DMS114 treated with DMSO at 0.1 percent for 48 hours (cell line): ENCODE measurements at regions not wholly inside any gene's neighbourhood (a gene's known extent, or its start where the extent isn't known, plus 50 kb on each side); places are given as distances from the start of the nearest gene placed in this dataset.
A peak's percentile ranks its signal among the peaks of the same experiment; 100 is the strongest.
"Not testable (repeated sequence)": the region's sequence is repeated elsewhere in the genome, so short reads cannot be mapped to it uniquely, and the experiment has no call there.

Source experiments
- DNase-seq: peaks from one replicate; lab custom pipeline; 2025; ENCODE audit not compliant: unreplicated experiment; lab: John Stamatoyannopoulos, UW

DNA sequence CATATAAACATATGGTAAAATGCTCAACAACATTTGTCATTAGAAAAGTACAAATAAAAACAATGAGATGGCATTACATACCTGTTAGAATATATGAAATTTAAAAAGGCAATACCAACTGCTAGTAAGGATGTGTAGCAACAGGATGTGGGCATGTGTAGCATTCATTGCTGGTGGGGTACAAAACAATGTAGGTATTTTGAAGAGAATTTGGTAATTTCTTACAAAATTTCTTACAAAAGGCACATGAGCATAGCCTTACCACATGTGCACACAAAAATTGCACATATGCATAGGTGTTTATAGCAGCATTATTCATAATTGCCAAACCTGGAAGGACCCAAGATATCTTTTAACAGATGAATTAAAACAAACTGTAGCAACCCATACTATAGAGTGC, 1355.1 kb upstream of the CITED2 start:
- DNase-seq: no peak

DNA sequence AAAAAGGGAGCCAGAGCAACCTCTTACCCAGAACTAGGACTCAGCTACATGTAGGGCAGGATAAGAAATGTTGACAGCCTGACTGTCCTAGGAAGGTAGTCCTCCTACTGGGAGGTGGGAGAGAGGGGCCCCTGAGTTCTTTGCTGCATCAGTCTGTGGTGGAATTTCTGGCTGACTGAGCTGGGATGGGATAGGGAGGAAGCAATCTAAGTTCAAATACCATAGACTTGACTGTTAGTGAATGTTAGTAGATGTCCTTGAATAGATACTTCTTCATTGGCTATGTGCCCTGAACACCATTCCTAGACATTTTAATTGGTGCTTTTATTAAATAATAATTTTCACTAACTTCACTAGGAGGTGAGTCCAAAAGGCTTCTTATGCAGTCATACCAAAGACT, 1343.6 kb upstream of the CITED2 start:
- no peak for DNase-seq

DNA sequence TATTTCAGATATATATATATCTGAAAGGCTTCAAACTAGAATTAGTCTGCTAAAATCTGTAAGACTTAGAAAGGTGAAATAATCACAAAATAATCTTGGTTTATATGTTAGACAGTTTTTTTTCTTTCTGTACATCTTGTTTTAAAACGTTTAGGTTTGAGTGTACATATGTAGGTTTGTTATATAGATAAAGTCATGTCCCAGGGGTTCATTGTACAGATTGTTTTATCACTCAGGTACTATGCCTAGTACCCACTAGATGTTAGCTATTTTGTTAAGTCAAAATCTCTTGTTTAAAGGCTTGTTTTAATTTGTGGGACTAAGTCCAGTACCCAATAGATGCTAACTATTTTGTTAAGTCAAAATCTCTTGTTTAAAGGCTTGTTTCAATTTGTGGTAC, 1339.0 kb upstream of the CITED2 start:
- no peak for DNase-seq

DNA sequence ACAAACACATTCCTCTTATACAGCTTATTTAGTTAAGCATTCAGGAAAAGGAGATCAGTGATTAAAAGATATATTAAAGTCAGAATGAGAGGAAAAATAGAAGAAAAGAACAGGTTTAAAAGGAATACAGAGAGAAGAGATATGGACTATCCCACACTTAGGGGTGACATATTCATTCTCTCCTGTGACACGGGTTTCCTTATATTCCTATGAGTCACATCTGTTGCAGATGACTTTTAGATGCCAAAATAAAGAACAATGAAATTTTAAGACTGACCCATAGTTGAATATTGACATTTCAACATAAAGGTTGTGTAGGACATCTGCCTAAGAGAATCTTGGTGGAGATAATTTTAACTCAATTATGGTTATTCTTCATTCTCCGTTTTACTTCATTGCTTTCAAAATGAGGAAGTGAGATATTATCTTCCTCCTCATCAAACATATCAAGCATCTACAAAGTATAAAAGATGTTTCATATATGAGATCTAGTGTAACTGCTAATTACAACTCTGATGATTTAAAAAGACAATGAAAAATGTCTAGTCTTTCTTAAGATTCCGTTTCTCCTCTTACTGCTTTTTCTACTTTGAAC, 1336.7 kb upstream of the CITED2 start:
- peak; percentile 31 for DNase-seq

DNA sequence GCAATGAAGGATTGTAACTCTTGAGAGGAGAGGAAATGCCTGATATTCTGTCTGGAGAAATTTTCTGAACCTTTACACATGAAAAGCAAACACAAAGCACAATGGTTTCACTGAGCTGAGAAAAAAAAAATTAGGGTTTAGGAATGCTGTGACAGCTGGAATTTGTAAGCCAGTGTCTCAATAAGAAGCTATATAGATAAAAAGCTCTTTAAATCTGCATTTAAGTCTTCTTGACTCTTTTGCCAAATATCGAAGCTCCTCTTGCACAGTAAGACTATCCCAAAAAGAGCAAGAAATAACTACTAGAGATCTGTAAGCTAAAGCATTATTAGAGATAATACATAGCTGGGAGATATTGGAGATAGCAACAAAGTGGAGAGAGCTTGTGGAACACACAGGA, 1334.0 kb upstream of the CITED2 start:
- DNase-seq: no peak

DNA sequence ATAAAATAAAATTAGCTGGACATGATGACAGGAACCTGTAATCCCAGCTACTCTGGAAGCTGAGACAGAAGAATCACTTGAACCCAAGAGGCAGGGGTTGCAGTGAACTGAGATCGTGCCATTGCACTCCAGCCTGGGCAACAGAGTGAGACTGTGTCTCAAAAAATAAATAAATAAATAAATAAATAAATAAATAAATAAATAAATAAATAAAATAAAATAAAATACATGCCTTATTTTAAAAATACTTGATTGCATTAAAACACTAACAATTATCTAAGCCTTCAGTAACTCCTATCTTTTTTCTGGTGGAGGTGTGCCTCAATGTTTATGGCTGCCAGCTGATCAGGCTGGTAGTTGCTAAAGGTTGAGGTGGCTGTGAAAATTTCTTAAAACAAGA, 1329.6 kb upstream of the CITED2 start:
- not testable (repeated sequence) for DNase-seq

DNA sequence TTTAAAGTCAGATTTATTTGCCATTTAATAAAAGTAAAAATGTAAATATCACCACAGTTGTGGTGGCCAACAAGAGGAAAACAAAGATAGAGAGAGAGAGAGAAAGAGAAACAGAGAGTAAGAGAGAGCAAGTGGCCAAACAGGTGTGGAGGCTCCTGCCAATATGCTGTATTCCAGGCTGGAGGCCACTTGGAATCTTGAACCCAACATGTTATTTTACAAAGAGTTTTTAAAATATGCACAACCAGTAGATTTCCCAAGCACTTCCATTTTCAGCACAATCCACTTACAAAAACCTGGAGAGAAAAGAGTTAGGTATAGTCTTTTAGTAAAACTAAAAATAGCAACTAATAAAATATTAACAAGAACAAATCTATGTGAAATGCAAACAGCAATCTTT, 1323.1 kb upstream of the CITED2 start:
- no peak for DNase-seq

DNA sequence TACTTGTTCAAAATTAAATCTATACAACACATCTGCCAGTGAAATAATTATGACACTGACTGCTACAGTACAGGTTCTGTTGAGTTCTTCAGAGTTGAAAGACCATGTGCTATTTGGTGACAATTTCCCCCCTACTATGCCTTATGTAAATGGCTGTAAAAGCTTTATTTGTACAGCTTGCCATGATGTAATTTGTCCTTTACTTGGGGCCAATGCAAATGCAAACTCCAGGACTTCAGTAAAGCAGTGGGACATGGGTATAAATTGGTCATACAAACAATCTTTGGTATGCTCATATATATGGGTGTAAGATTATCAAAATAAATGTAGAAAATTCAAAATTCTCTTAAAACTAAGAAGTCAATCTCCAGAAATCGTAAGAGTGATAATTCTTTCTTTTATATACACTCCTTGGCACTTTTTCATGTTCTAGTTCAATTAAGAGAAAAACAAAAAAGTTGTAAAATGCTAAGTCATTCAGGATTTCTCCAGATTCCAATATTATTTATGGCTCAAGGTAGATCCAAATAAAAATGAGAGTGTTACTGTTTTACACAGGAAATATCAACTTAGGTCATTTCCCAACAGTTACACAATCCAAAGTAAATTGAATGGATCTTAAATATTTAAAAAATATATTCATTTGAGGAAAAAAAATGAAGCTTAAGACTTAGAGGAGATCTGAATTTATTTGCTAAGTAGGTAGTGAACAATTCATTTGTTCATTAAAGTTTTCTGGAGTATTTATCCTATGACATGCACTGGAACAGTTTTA, 1310.5 kb upstream of the CITED2 start:
- DNase-seq: no peak

DNA sequence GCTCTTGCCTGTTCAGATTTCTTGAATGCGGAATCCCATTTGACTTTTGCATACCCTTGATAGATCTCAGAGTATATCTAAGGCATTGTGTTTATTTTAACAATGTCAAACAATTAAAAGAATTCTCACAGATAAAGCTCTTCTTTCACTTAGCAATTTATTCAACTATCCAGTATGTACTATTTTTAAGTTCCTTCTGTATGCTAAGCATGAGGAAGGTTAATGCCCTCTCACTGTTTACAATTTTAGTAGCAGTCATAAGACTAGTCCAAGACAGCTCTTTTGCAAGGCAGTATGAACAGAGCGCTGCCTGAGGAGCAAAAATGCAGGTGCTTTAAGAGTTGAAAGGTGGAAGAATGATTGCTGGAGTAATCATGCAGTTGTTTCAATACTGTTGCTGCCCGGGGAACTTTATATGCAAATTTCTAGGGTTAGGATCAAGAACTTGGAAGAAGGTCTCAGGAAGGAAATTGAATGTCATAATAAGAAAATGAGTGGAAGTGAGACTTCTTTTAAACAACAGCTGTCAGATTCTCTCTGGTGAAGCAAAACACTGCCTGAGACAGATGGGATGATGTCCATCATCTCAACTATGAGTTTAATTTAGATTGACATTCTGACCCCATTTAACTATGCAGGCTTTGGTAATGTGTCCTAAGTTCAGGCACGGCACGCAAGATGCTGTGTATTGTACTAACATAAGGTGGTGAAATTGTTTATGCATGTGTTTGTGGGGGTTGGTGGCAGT, 1303.5 kb upstream of the CITED2 start:
- DNase-seq: peak; percentile 62

DNA sequence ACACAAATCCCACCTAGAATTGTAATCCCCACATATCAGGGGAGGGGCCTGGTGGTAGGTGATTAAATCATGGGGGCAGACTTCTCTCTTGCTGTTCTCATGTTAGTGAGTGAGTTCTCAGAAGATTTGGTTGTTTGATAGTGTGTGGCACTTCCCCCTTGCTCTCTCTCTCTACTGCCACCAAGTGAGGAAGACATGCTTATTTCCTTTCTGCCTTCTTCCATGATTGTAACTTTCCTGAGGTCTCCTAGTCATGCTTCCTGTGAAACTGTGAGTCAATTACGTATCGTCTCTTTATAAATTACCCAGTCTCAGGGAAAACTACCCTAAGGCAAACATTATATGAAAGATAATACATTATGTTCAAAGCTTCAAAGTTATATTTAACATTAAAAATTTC, 1297.5 kb upstream of the CITED2 start:
- no peak for DNase-seq

DNA sequence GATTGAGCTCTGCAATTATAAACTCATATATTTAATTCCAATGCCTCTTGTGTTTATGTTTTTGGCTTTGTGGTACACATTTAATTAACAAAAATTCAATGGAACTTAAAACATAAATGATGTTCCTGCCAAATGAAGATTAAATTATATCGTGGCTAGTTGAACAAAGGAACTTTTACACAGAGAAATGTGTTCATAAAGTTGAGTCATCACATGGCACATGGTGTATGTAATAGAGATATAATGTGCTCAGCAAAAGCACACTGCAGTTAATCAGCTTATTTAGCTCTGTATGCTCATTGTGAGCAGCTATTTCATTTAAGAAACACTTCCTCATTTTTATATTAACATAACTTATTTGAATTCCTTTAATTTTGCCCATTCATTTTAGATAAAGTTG, 1295.6 kb upstream of the CITED2 start:
- DNase-seq: no peak

DNA sequence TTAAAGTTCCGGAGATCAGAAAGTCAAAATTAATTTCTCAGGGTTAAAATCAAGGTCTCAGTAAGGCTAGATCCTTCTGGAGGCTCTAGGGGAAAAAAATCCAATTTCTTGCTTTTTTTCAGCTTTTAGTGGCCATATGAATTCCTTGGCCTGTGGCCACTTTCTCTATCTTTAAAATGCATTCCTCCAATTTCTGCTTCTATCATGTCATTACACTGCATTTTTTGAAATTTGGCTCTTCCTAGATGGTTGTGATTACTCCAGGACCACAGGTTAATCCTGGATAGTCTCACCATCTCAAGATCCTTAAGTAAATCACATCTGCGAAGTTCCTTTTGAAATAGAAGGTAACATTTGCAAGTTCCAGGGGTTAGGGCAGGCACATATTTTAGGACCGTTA, 1294.9 kb upstream of the CITED2 start:
- peak; percentile 91 for DNase-seq

DNA sequence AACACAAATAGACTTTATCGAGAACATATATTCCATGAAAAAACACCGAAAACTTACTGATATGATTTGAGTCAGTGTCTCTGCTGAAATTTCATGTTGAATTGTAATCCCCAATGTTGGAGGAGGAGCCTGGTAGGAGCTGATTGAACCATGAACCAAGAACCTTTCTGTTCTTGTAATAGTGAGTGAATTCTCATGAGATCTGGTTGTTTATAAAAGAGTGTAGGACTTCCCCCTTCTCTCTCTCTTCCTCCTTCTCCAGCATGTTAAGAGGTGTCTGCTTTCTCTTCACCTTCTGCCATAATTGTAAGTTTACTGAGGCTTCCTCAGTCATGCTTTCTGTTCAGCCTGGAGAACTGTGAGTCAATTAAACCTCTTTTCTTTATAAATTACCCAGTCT, 1289.3 kb upstream of the CITED2 start:
- peak; percentile 72 for DNase-seq

DNA sequence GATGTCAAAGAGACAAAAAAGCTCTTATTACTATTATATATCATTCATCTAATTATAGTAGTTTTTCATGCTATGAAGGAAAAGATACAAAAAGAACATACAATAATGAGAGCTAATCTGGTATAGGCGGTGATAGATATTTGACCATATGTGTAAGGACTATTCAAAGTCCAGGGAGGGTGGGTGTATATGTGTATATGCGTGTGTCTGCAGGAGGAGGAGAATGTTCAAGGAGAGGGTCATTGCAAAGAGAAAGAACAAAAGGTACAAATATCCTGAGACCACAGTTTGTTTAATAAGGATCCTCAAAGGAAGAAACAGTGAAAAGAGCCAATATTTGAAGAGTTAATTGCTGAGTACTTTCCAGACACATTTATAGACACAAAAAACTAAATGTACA, 1288.6 kb upstream of the CITED2 start:
- DNase-seq: peak; percentile 67

DNA sequence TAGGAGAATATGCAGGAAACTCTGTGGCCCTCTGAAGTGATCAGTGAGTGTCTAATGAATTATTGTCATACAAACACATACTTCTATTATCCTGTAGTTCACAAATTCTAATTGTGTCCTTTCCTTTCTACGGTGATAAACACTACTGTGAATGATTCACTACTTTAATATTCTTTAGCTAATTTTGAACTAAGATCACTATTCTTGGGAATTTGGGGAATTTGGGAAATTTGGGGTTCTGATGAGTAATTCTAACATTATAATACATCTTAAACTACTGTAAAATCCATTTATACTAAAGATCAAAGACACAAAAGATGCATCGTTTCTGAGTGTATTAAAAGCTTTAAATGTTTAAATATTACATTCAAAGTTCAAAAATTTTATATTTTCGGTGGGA, 1287.2 kb upstream of the CITED2 start:
- peak; percentile 80 for DNase-seq

DNA sequence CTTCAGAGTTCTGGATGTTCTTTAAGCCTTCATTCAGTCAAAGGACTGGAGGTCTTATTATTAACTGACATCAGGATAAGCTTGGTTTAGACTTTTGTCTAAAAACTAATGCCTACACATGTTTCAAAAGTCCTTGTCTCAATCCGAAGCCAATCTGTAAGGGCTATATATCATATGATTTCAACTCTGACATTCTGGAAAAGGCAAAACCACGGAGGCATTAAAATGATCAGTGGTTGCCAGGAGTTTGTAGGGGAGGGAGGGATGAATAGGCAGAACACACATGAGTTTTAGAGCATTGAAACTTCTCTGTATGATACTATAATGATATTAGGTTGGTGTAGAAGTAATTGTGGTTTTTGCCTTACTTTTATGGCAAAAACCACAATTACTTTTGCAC, 1285.8 kb upstream of the CITED2 start:
- DNase-seq: peak; percentile 92

DNA sequence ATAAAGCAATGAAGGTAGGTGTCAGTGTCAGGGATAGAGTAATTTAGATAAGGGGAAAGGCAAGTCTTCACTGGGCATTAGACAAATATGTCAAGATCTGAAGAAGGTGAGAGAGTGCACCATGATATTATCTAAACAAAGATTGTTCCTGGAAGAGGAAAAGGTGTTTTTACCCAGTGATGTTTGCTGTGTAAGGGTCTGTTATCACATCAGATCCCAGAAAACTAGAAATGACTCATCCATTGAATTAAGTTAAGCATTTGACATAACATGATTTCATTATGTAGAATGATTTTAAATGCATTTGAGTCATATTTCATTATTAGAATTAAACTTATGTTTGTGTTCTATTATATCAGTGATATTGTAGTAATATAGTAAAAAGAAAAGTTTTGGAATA, 1279.5 kb upstream of the CITED2 start:
- DNase-seq: no peak

DNA sequence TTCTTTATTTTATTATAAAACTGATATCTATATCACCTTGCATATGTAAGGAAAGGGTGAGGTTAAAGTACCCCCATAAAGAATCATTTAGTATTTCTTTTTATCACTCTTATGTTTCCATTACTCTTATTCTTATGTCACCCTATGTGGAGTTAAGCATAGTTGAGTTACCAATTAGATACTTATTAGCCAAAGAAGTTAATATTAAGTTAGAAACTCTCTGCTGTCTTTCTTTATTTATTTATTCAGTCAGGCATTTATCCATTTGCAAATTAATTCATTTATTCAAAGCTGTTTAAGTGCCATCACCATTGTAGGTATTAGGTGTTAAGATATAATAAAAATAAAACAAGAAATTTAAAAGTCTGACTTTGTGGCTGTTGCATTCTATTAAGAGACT, 1279.1 kb upstream of the CITED2 start:
- DNase-seq: no peak

DNA sequence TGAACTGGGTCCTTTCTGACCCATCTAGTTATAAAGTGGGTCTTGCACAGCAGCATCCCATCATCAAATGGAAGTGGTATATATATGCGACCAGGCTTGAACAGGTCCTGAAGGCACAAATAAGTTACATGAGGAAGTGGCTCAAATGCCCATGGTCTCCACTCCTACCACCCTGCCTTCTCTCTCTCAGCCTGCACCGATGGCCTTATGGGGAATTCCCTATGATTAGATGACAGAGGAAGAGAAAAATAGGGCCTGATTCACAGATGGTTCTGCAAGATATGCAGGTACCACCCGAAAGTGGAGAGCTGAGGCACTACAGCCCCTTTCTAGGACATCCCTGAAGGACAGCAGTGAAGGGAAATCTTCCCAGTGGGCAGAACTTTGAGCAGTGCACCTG, 1275.1 kb upstream of the CITED2 start:
- DNase-seq: not testable (repeated sequence)

DNA sequence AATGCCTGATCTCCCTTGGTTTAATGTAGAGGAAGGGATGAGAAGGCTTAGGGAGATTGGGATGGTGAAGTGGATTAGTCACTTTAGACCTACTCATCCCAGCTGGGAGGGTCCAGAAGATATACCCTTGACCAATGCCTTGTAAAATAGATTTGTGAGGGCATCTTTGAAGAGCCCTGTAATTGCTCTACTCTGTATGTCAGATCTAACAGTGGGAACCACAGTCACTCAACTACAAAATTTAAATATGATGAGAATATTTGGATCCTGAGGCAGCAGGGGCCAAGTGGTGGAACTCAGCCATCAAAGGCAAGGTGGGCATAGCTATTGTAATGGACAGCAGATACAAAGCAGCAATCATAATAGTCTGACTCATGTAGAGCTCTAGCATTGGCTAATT, 1272.9 kb upstream of the CITED2 start:
- not testable (repeated sequence) for DNase-seq

DNA sequence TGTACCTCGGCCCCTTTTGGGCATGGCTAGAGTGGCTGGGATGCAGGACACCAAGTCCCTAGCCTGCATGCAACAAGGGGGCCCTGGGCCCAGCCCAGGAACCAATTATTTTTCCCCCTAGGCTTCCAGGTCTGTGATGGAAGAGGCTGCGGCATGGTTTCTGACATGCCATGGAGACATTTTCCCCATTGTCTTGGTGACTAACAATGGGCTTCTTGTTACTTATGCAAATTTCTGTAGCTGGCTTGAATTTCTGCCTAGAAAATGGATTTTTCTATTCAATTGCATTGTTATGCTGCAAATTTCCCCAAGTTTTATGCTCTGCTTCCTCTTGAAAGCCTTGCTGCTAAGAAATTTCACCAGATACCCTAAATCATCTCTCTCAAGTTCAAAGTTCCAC, 1269.6 kb upstream of the CITED2 start:
- no peak for DNase-seq

DNA sequence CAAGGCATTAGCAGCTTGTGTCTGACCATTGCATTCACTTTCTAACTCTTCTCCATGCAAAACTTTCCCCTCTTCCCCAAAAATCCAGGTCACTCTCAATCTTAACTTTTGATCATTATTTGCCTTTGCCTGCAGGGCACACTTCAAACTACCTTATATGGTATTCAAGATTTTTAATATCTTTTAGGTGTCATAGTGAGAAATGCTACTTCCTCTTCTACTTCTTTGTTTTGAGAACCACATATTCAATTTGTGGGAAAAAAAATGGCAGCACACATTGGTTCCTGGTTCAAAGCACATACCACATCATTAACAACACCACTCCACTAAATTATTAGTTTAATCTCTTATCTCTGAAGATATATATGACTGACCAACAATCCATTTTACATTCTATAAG, 1267.0 kb upstream of the CITED2 start:
- no peak for DNase-seq
